Breast epithelium (tissue), 4 donors: ENCODE measurements at regions not wholly inside any gene's neighbourhood (a gene's known extent, or its start where the extent isn't known, plus 50 kb on each side); places are given as distances from the start of the nearest gene placed in this dataset.

Source experiments
- DNase-seq, 2 donors: peaks; one replicate each; pipeline ENCODE4 v3.0.0-alpha.2; 2019; ENCODE audit warnings: low spot score in 2 of 2
- H3K27ac ChIP-seq, 2 donors: fragments of 200-600 bp; sonication (generic) in 1 of 2; one replicate each; pipeline ENCODE4 v1.5.1; 2016 to 2019; ENCODE audit warnings: mild to moderate bottlenecking in 1 of 2
- H3K27me3 ChIP-seq, 2 donors: fragments of 200-600 bp; sonication (generic) in 1 of 2; one replicate each; pipeline versions ENCODE4 v1.5.1 to v1.6.0; 2017 to 2019; ENCODE audit warnings: control low read depth in 1 of 2, mild to moderate bottlenecking in 1 of 2
- H3K36me3 ChIP-seq: fragments of 200-600 bp; one replicate; pipeline ENCODE4 v1.5.1; 2019
- H3K4me1 ChIP-seq, 2 donors: fragments of 200-600 bp; sonication (generic); one replicate each; pipeline ENCODE4 v1.5.1; 2016 to 2019; ENCODE audit warnings: control low read depth in 1 of 2
- H3K4me3 ChIP-seq, 3 donors: fragments of 200-600 bp; sonication (generic); 1 replicate in 2 of 3; 2 replicates in 1 of 3; pipeline ENCODE4 v1.5.1; 2016 to 2019; ENCODE audit warnings: mild to moderate bottlenecking in 3 of 3, moderate library complexity in 2 of 3
- H3K9me3 ChIP-seq, 2 donors: fragments of 200-600 bp; sonication (generic) in 1 of 2; one replicate each; pipeline ENCODE4 v1.5.1; 2016 to 2019; ENCODE audit warnings: control low read depth in 1 of 2
- POLR2A ChIP-seq: fragments of 450-650 bp; IDR thresholded peaks from one replicate; pipeline ENCODE4 v1.6.1; 2016; ENCODE audit warnings: antibody characterized with exemption, mild to moderate bottlenecking, moderate library complexity
- POLR2AphosphoS5 ChIP-seq, 3 donors: sonication (generic); formaldehyde crosslinking; IDR thresholded peaks; one replicate each; pipeline ENCODE4 v1.6.1; 2017; ENCODE audit warnings: antibody characterized with exemption in 3 of 3
- intact Hi-C: fragments of 100-400 bp; cut with DNase I; formaldehyde crosslinking; loops from one replicate; pipeline ENCODE4 v1.15.1; 2023; ENCODE audit warnings: low total_unique reads
- TF ChIP-seq, protein P1 (sequence below), 3 donors: fragments of 450-650 bp; IDR thresholded peaks; one replicate each; pipeline ENCODE4 v1.5.1; 2016 to 2017; ENCODE audit warnings: antibody characterized with exemption in 3 of 3, mild to moderate bottlenecking in 3 of 3, moderate library complexity in 3 of 3

GRCh38 chr15:47566610-47567009, 150.7 kb upstream of the SEMA6D start:
- no peak for DNase-seq
- Histone ChIP-seq H3K4me1 (no peaks in the 10 kb centered on the region), H3K4me3 (no peak overlapping the region), H3K27me3 (no peaks in the 10 kb centered on the region), H3K9me3 (no peaks in the 10 kb centered on the region), H3K27ac (no peak overlapping the region), H3K36me3 (no peaks in the 10 kb centered on the region)
- intact Hi-C loops: no loop called here
- TF ChIP-seq POLR2A (no peak), POLR2AphosphoS5 (IDR thresholded peaks at IDR 0.05) (no peak)
- TF ChIP-seq, protein P1, sequence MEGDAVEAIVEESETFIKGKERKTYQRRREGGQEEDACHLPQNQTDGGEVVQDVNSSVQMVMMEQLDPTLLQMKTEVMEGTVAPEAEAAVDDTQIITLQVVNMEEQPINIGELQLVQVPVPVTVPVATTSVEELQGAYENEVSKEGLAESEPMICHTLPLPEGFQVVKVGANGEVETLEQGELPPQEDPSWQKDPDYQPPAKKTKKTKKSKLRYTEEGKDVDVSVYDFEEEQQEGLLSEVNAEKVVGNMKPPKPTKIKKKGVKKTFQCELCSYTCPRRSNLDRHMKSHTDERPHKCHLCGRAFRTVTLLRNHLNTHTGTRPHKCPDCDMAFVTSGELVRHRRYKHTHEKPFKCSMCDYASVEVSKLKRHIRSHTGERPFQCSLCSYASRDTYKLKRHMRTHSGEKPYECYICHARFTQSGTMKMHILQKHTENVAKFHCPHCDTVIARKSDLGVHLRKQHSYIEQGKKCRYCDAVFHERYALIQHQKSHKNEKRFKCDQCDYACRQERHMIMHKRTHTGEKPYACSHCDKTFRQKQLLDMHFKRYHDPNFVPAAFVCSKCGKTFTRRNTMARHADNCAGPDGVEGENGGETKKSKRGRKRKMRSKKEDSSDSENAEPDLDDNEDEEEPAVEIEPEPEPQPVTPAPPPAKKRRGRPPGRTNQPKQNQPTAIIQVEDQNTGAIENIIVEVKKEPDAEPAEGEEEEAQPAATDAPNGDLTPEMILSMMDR (IDR thresholded peaks at IDR 0.05): no peak

- intact Hi-C loops: no loop called here
- no peaks in the 10 kb centered on the region for H3K9me3 ChIP-seq
- no peaks in the 10 kb centered on the region for H3K27me3 ChIP-seq
- H3K27ac ChIP-seq: no peak overlapping the region
- H3K4me1 ChIP-seq: no peaks in the 10 kb centered on the region
- TF ChIP-seq POLR2A: no peak
- TF ChIP-seq, protein P1 (IDR thresholded peaks at IDR 0.05): no peak
- no peak for TF ChIP-seq POLR2AphosphoS5 (IDR thresholded peaks at IDR 0.05)
- H3K4me3 ChIP-seq: no peak overlapping the region
- no peak for DNase-seq
- no peaks in the 10 kb centered on the region for H3K36me3 ChIP-seq
Measured at GRCh38 chr15:47568030-47568429, 149.3 kb upstream of the SEMA6D start.

DNA sequence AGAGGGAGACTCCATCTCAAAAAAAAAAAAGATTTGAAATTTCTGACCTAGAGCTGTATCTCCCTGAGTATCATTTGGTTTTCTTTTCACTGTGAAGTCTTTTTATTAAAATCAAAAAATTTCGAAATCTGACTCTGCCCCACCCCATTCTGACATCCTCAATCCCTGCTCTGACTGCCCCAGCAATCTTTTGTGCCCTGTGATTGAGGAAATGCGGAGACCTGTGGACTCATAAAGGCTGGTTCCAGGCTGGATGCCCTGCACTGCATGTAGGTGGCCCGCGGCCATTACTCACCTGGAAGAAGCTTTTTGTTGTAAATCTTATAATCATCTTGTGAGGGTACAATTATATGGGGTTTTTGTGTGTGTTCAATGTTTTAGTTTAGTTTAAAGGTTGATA, 147.3 kb upstream of the SEMA6D start:
- no peaks in the 10 kb centered on the region for H3K27me3 ChIP-seq
- no peaks in the 10 kb centered on the region for H3K36me3 ChIP-seq
- no peaks in the 10 kb centered on the region for H3K9me3 ChIP-seq
- DNase-seq: no peak
- no peak overlapping the region for H3K27ac ChIP-seq
- intact Hi-C loops: no loop called here
- no peak overlapping the region for H3K4me3 ChIP-seq
- H3K4me1 ChIP-seq: no peaks in the 10 kb centered on the region
- TF ChIP-seq, protein P1 (IDR thresholded peaks at IDR 0.05): no peak
- TF ChIP-seq POLR2AphosphoS5 (IDR thresholded peaks at IDR 0.05): no peak
- TF ChIP-seq POLR2A: no peak

- Histone ChIP-seq H3K4me1 (no peaks in the 10 kb centered on the region), H3K4me3 (no peak overlapping the region), H3K27me3 (no peaks in the 10 kb centered on the region), H3K9me3 (no peaks in the 10 kb centered on the region), H3K27ac (no peak overlapping the region), H3K36me3 (no peaks in the 10 kb centered on the region)
- TF ChIP-seq POLR2AphosphoS5 (IDR thresholded peaks at IDR 0.05) (no peak), POLR2A (no peak)
- TF ChIP-seq, protein P1 (IDR thresholded peaks at IDR 0.05): no peak
- intact Hi-C loops: no loop called here
- DNase-seq: no peak
Measured at GRCh38 chr15:47570451-47570850, 146.9 kb upstream of the SEMA6D start.

DNA sequence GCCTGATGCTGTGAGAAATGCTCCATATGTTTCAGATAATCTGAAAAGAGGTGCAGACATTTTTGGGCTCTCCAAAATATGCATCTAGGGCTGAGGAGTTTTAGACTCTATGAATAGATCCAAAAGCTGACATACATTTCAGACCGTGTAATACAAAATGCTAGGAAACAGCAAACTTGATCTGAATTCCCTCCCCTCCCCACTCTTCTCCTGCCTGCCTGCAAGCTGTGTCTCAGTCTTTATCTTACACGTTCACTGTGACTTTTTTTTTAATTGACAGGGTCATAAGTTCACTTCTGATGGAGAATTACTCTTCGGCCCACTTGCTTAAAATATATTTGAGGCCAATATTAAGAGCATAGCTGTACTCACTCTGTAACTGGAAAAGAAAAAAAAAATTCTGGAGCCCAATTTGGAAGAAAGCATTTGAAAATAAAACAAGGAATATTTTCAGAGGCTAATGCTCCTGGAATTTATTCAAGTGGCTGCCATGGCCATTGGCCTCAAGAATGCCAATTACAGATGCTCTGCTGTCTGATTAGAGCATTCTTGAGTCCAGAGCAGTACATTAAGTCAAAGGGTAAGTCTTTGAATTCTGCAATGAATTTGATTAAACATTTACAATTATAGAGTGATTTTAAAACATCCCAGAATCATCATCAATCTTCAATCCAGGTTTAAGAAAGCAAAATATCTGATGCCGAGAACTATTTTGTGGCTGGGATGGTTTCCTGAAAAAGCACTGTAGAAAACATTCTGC, 146.2 kb upstream of the SEMA6D start:
- no peak for TF ChIP-seq POLR2A
- TF ChIP-seq, protein P1 (IDR thresholded peaks at IDR 0.05): no peak
- TF ChIP-seq POLR2AphosphoS5 (IDR thresholded peaks at IDR 0.05): no peak
- Histone ChIP-seq H3K9me3 (no peaks in the 10 kb centered on the region), H3K4me3 (no peak overlapping the region), H3K27ac (no peak overlapping the region), H3K4me1 (no peaks in the 10 kb centered on the region), H3K36me3 (no peaks in the 10 kb centered on the region), H3K27me3 (no peaks in the 10 kb centered on the region)
- no peak for DNase-seq
- intact Hi-C loops: no loop called here
